HG02642 (cell line): ENCODE measurements at regions not wholly inside any gene's neighbourhood (a gene's known extent, or its start where the extent isn't known, plus 50 kb on each side); places are given as distances from the start of the nearest gene placed in this dataset.

Experiments used
- ATAC-seq: cut with Tn5 transposase; IDR thresholded peaks from one replicate; pipeline ENCODE4 v1.9.1; 2021; ENCODE audit warnings: mild to moderate bottlenecking; ENCODE audit not compliant: unreplicated experiment, poor library complexity

- no peak for ATAC-seq
Observed at GRCh38 chr4:144901141-144901540, 196.9 kb downstream of the ANAPC10 start.

GRCh38 chr4:144902614-144903013 is 195.4 kb downstream of the ANAPC10 start:
- ATAC-seq: peak; percentile 40

GRCh38 chr4:144903953-144904711 is 193.9 kb downstream of the ANAPC10 start:
- ATAC-seq: no peak

GRCh38 chr4:144905286-144905685 is 192.7 kb downstream of the ANAPC10 start:
- ATAC-seq: no peak

DNA sequence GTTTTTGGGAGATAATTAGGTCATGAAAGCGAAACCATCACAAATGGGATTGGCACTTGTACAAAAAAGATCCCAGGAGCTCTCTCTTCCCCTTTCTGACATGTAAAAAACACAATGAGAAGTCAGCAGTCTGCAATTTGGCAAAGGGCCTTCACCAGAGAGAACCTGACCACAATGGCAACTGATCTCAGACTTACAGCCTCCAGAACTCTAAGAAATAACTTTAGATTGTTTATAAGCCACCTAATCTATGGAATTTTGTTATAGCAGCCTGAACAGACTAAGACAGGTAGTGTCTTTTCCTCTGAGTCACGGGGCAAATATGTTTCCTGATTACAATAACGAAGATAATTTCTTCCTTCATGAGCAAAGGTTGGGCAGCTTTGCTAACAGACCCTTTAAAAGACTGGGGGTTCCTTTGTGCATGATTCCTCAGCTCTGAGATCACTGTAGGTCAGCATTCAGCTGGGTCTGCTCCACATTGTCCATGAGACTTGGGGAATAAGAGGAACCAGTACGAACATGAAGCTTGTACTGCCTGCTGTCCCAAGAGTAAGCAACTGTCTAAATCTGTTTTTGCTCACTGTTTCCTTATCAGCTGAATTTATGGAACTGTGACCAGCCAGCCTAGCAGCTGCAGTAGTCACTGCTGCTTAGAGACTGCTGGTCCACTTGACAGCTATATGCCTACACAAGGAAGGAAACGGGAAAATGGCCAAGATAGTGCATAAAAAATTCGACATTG is 191.6 kb downstream of the ANAPC10 start:
- ATAC-seq: no peak

DNA sequence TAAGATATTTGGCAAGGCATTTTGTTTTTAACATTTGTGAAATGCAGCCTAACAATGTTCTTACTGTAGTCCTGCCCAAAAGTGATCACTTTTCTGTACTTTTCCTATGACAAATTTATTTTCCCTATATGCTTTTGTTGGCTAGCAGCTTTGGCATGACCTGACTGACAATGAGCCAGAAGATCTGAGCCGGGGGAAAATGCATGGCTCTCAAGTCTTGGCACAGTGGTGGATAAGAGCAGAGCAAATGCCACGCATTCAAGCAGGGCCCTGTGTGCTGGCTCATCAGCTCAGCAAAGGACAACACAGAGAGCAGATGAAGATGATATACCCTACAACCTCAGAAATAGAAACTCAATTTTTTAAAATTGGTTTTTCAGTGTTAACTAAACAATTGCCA is 187.3 kb downstream of the ANAPC10 start:
- no peak for ATAC-seq
